ENCODE measurements at regions not wholly inside any gene's neighbourhood (a gene's known extent, or its start where the extent isn't known, plus 50 kb on each side); places are given as distances from the start of the nearest gene placed in this dataset.

DNA sequence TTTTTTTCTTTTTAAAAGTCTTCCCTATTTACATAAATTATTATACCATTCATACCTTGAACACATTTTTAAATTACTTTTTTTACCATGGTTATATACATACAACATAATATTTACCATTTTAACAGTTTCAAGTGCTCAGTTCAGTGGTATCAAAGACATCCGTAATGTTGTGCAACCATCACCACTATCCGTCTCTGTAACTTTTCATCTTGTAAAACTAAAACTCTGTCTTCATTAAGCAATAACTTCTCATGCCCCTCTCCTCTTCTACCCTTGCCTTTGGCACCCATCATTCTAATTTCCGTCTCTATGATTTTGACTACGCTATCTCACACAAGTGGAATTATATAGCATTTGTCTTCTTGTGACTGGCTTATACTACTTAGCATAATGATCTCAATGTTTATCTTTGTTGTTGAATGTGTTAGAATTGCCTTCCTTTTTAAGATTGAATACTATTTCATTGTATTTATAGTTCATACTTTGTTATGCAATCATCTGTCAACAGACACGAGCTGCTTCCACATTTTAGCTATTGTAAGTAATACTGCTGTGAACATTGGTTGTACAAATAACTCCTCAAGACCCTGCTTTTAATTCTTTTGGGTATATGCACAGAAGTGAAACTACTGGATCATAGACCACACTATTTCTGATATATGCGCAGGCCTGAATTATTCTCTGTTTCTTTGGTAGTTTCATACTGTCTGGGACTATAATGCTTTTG, 689.5 kb upstream of the NCAM2 start:
- no peak for TF ChIP-seq POLR2AphosphoS5 (IDR thresholded peaks at IDR 0.05; ENCODE audit: insufficient read depth, low read depth, low read length)
- TF ChIP-seq, protein P1, sequence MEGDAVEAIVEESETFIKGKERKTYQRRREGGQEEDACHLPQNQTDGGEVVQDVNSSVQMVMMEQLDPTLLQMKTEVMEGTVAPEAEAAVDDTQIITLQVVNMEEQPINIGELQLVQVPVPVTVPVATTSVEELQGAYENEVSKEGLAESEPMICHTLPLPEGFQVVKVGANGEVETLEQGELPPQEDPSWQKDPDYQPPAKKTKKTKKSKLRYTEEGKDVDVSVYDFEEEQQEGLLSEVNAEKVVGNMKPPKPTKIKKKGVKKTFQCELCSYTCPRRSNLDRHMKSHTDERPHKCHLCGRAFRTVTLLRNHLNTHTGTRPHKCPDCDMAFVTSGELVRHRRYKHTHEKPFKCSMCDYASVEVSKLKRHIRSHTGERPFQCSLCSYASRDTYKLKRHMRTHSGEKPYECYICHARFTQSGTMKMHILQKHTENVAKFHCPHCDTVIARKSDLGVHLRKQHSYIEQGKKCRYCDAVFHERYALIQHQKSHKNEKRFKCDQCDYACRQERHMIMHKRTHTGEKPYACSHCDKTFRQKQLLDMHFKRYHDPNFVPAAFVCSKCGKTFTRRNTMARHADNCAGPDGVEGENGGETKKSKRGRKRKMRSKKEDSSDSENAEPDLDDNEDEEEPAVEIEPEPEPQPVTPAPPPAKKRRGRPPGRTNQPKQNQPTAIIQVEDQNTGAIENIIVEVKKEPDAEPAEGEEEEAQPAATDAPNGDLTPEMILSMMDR (IDR thresholded peaks at IDR 0.05; ENCODE audit: extremely low read depth in 1 of 2, insufficient read depth in 1 of 2, low read depth in 1 of 2, low read length in 2 of 2), result no peak
- no peak for TF ChIP-seq MAX (IDR thresholded peaks at IDR 0.05; ENCODE audit: insufficient read depth, insufficient read length)
- no peak for TF ChIP-seq POLR2A (IDR thresholded peaks at IDR 0.05; ENCODE audit: low read depth, low read length)
- no peak for TF ChIP-seq GATA2 (IDR thresholded peaks at IDR 0.05; ENCODE audit: insufficient read depth, insufficient read length, low read depth, low read length)
- no peak for TF ChIP-seq EZH2 (IDR thresholded peaks at IDR 0.05; ENCODE audit: borderline replicate concordance, low read depth, low read length, severe bottlenecking)

Data from endothelial cell of umbilical vein (primary cell).